Caki2 (cell line): ENCODE measurements at regions not wholly inside any gene's neighbourhood (a gene's known extent, or its start where the extent isn't known, plus 50 kb on each side); places are given as distances from the start of the nearest gene placed in this dataset.

Experiments used
- DNase-seq: peaks from one replicate; pipeline ENCODE4 v3.0.0-alpha.2; 2015; ENCODE audit warnings: low read depth
- in situ Hi-C: cut with HindIII; loops from 2 replicates; pipeline ENCODE4 v1.10.0; 2016; ENCODE audit warnings: low sequenced_read_pairs, low pct_unique_long_range_greater_than_20kb, mixed read lengths

GRCh38 chr2:14231391-14231898 lies 401.1 kb upstream of the LRATD1 start:
- no peak for DNase-seq
- in situ Hi-C loops = no loop called here

- DNase-seq = no peak
- in situ Hi-C loops = no loop called here
Observed at GRCh38 chr2:14232217-14232616, 400.3 kb upstream of the LRATD1 start.

DNA sequence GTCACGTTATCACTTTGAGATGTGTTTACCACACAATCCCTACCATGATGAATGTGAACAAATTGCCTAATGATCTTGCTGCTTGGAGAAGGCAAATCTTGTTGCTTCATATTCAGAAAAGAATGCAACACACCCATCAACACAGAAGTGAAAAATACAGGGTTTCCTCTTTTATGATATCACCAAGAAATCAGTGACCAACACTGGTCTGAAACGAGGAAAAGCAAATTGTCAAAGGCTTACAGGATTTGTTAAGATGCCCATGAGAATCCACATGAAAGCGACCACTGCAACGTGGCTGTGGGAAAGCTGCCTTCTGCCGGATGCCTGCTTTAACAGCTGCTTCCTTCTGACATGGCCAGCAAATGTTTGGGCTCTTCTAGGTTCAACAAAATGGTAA lies 397.6 kb upstream of the LRATD1 start:
- in situ Hi-C loops = no loop called here
- no peak for DNase-seq

DNA sequence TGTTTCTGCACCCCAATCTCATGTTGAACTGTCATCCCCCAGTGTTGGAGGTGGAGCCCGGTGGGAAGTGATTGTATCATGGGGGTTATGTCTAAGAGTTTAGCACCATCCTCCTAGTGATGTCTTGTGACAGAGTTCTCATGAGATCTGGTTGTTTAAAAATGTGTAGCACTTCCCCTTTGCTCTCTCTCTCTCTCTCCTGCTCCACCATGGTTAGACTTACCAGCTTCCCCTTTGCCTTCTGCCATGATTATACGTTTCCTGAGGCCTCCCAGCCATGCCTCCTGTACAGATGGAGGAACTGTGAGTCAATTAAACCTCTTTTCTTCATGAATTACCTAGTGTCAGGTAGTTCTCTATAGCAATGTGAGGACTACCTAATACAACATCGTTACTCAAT lies 396.9 kb upstream of the LRATD1 start:
- in situ Hi-C loops = no loop called here
- no peak for DNase-seq

DNA sequence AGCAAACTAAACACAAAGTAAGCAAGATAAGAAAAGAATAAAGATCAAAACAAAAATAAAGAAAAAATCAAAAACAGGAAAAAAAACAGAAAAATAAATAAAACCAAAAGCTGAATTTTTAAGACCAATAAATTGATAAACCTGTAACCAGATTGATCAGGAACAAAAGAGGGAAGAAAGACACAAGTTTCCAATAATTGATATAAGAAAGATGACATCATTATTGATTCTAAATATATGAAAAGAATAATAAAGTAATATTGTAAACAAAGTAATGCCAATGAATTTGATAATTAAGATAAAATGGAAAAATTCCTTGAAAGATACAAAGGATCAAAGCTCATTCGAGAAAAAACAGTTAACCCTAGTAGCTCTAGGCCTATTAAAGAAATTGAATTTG lies 394.6 kb upstream of the LRATD1 start:
- in situ Hi-C loops = no loop called here
- DNase-seq = no peak

- in situ Hi-C loops = no loop called here
- no peak for DNase-seq
Observed at GRCh38 chr2:14239605-14240004, 392.9 kb upstream of the LRATD1 start.

DNA sequence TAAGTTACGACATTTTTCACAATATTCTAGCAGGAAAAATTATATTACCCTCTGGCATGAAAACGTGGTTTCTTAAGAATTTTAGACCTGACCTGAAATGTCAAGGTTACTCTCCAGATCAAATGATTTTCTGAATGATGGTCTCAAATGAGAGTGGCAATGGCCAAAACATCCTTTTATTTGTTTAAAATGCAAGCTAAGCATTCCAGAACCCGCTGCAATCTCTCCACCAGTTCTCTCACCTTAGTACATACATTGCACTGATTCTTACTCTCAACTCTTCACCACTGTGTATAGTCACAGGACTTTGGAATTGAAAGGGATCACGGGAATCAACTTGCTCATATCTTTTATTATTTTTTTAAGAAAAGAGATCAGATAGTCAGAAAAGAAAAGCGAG lies 391.6 kb upstream of the LRATD1 start:
- in situ Hi-C loops = no loop called here
- no peak for DNase-seq

DNA sequence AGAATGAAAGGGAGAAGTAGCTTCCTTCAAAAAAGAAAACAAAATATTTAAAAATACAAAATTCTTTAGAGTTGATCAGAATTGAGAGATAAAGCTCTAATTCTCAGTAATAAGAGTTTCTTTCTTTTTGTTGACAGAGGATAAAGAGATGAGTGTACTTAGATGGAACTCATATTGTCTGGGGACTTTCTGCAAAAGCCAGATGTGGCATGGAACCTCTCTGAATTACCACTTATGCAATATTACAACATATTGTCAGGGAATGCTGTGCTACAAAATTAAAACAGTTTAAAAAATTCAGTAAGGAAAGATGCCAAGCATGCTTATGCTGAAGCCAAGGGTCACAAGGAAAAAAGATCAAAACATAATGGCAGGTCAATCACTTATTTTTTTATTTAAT lies 386.6 kb upstream of the LRATD1 start:
- in situ Hi-C loops = no loop called here

DNA sequence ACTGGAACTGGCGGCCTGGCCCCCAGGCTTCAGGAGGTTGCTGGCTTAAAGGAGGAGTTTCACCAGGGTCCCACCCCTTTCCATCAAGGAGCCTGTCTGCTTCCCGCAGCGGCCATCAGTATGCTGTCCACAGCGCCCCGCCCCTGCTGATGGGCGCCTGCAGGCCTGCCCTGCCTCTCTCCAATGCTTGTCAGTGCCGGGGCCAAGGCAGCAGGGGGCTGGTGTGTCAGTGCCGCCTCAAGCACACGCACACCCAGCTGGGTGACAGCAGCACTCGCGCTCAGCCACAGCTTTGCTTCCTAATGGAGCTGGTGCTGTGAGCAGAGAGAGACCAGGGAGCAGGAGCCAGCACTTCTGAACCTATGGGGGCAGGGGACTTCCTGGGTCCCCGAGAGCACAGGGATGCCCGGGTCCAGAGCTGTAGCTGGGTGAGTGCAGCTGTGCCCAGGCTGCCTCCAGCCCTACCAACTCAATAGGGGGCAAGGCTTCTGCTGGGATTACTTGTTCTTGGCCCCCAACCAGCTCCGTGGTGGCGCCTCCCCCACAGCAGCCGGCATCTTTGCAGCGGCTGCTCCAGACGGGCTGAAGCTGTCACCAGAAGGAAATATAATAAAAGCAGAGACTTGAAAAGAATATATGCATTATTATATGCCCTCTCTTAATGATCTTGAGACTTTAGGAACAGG lies 377.2 kb upstream of the LRATD1 start:
- in situ Hi-C loops = no loop called here
- DNase-seq = no peak

More for the DNA sequence above, 386.6 kb upstream of the LRATD1 start:
- no peak for DNase-seq

DNA sequence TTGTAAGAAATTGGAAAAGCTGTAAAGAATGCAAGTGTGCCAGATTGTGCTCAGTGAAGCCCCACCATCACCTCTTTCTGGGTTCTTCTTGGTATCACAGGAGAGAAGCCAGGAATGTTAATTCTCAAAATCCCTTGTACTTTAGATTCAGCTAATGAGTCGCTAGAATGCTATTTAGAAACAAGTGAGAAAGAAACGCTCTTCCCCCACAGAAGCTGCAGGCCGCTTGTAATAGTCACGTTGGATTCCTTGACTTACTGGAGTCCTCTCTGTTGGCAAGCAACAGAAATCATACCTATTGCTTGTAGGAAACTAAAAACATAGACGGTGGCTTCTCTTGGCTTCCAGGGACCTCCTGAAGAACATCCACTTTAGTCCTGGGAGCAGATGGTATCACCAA lies 375.6 kb upstream of the LRATD1 start:
- in situ Hi-C loops = no loop called here
- DNase-seq = no peak

DNA sequence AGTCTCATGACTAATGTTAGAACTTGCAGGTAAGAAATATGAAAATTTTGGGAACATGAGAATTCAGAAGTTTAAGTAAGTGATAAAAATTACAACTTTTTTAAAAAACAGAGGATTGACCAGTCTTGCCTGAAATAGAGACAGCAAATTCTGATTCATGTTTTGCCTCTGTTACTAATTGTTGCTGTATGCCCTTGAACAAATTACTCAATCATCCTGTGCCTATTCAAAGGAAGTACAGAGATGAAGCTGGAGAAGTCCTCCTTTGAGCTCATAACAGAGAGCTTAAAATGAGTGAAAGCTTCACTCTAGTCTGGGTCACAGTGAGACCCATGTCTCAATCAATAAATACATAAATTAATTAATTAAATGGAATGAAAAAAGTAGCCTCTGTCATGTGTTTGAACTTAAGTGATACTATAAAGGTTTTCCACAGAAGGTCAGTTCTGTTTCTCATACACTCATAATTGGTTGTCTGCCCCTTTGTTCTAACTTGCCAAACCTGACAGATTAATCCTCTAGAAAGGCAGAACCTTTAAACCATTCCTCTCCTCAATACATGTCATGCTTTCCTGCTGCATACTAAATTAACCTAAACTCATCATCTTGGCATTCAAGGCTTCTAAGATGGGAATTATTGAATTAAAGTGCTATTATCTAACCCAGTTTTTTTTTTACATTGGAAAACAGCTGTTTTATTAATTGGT lies 374.6 kb upstream of the LRATD1 start:
- in situ Hi-C loops = no loop called here
- no peak for DNase-seq

- in situ Hi-C loops = no loop called here
- no peak for DNase-seq
Observed at GRCh38 chr2:14261771-14262170, 370.7 kb upstream of the LRATD1 start.

DNA sequence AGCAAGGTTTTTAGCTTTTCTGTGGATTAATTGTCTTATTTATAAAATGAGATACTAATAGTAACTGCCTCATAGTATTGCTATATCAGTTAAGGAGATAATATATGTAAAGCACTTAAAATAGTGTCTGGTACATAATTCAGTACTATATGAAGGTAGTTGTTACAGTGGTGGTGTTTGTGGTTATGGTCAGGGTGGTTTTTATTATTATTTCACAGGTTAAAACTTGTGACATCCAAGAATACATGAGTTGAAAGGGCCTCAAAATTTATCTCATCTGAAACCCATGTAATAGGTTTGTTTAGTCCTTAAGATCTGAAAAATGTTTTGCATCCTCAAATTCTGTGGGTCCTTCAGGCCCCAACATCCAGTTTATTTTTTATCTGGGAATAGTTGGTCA lies 369.5 kb upstream of the LRATD1 start:
- in situ Hi-C loops = no loop called here
- DNase-seq = no peak

DNA sequence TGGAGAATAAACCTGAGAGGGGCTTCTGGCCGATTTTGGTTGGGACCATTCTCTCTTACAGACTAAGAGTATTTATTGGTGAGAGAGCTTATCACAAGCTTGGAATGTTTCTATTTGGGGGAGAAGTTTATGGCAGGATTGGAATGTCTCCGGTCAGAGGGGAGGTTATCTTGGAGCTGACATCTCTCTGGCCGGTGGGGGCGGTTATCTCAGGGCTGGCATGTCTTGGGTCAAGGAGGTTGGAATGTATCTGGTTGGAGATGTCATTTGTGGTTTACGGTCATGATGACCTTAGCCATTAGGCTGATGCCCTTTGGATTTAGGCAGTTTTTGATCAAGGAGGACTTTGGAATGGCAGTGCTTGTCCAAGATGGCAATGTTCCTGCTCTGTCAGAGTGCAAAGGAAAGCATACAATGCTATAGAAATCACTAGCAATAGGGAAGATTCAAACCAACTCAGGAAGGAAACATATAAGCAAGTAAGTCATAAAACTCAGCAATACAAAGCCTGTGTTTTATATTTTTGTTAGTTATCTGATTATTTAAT lies 362.4 kb upstream of the LRATD1 start:
- in situ Hi-C loops = no loop called here
- no peak for DNase-seq

DNA sequence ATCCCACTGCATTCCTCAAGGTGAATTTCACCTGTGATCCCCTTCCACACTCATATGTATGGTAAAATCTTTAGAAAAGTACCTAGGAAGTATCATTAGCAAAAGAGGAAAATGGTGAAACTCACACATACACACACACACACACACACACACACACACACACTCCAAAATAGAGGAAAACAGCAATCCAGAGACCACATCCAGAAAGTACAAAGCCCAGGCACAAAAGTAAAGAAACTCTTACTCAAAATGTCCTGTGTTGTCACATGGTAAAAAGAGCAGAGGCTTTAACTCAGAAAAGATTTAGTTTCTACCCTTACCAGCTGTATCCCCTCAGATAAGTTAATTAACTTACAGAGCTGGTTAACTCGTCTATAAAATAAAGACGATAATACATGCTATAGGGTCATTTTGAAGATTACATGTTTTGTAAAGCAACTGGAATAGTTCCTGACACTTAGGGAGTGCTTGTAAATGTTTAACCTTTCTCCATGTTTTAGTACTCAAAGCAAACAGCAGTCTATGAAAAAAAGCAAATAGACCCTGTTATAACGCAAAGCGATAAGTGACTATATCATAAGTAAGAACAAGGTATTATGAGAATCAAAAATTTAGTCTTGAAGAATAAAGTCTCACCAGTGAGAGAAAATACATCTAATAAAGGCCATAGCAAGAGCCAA lies 360.0 kb upstream of the LRATD1 start:
- DNase-seq = no peak
- in situ Hi-C loops = no loop called here

DNA sequence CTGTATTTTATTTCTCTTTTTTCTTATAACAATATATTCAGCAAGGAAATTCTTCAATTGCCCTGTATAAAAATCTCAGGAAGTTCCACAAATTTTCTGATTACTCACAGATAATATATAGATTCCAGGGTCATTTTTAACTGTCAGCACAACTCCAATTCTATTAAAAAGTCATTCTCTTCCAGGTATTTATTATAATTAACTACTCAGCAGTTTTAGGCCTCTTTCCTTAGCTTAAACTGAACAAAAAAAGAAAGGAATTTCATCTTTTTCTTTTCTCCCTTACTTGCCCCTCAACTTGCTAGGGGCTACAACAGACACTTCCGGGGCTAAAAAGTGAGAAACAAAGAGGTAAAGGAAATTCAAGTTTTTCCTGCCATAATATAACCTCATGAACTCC lies 358.9 kb upstream of the LRATD1 start:
- in situ Hi-C loops = no loop called here

GRCh38 chr2:14284244-14284643 lies 348.3 kb upstream of the LRATD1 start:
- in situ Hi-C loops = no loop called here
- DNase-seq = no peak

More for the DNA sequence above, 358.9 kb upstream of the LRATD1 start:
- no peak for DNase-seq

GRCh38 chr2:14285812-14286211 lies 346.7 kb upstream of the LRATD1 start:
- no peak for DNase-seq

GRCh38 chr2:14288016-14288415 lies 344.5 kb upstream of the LRATD1 start:
- DNase-seq = no peak
- in situ Hi-C loops = no loop called here

More at GRCh38 chr2:14285812-14286211, 346.7 kb upstream of the LRATD1 start:
- in situ Hi-C loops = no loop called here
